Anterior cingulate cortex (tissue), 58 donors: ENCODE measurements at regions not wholly inside any gene's neighbourhood (a gene's known extent, or its start where the extent isn't known, plus 50 kb on each side); places are given as distances from the start of the nearest gene placed in this dataset.

Experiments
- DNase-seq, 58 donors: peaks; one replicate each; lab custom pipeline; 2025; lab: John Stamatoyannopoulos, UW

DNA sequence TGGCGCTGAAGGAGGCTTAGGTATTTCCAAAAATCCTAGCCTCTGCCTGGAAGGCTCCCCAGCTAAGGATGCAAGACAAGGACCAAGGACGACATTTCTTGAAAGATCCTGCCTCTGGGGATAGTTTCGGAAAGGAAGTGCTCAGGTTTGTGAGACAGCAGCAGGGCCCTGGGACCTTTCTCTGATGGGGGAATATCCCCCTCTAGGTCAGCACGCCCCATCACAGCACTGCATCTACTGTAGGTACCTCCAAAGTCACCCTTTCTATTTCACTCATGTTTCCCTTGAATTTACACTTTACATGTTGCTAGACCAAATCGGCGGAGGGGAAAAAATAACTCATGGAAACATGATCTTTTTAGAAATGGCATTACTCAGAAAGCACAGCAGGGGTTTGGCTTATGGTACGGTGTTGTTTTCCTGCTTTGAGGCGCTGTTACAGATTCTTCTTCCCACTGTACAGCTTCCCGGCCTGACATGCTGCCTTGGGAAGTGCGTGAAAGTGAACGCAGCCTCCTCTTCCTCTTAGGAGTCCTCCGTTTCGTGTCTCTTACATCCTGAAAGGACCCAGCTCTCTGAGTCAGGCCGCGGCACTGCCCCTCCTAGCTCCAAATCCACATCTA lies 77.2 kb upstream of the DHRSX start:
- peak in 2 of 58 donors; percentile 1 for DNase-seq

DNA sequence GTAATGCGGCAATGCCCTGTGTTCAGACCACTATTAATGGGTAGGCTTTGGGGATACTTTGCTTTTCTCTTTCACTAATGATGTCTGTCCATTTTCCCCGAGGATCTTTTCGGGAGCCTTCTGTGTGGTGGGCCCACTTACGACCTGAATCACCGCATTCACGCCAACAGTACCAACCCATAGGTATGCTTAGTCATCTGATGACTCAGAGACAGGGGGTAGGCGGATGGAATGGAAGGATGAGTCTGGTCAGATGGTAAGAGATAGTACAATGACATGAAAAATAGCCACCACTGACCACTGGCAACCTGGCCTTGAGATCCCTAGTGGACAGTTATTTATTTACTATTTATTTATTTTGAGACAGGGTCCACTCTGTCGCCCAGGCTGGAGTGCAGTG lies 76.0 kb upstream of the DHRSX start:
- DNase-seq: no peak

DNA sequence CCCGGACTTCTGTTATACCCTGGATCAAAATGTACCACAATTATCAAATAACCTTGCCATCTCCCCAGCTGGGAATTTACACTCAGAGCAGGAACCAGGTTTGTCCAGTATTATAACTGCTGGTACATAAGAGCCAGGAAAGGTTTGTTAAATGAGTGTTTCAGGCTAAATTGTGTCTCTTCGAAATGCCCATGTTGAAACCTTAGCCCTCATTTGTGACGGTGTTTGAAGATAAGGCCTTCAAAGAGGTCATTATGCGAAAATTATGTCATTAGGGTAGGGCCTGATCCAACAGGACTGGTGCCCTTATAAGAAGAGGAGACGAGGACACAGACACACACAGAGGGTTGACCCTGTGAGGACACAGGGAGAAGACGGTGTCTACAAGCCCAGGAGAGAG lies 73.5 kb upstream of the DHRSX start:
- no peak for DNase-seq

DNA sequence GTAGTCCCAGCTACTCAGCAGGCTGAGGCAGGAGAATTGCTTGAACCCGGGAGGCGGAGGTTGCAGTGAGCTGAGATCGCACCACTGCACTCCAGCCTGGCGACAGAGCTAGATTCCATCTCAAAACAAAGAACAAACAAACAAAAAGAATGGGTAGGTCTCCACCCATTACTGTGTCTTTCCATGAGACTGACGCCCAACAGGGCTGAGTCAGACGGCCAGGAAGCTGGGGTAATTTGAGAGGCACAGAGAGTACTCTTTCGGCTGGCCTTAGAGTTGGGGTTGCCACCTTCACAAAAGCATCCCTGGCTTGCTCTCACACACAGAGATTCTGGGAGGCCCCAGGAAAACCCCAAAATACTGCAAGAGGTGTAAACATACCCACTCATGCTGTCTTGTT lies 72.0 kb upstream of the DHRSX start:
- DNase-seq: no peak

DNA sequence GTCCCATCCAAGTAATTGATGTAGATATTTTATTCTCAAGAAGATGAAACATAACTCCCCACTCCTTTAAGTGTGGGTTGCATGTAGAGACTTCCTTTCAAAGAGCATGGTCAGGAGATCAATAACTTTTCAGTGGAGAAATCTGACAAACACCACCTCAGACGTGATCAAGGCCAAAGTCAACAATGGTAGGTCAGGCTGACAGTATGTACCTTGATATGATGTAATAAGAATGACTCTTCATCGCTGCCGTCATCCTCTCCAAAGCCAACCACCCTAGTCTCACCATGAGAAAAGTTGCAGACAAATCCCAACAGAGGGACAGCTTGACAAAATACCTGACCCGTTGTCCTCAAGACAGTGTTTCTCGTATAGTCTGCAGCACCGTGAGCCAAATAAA lies 67.3 kb upstream of the DHRSX start:
- no peak for DNase-seq

DNA sequence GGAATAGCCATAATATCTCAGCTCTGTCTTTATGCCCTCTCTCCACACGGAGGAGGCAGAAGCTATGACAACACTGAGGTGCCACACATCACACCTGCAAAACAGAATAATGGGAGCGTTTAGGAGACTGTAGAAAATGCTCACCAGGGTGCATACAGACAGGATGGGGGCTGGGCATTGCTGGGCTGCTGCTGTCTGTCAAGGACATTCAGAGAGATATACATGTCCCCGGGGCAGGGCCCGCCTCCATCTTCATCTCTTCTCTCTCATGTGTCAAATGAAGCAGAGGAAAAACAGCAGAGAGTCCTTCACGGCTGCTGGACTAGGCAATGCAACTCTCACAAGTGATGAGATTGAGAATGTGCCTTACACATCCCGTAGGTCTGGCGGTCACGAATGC lies 65.3 kb upstream of the DHRSX start:
- DNase-seq: no peak

DNA sequence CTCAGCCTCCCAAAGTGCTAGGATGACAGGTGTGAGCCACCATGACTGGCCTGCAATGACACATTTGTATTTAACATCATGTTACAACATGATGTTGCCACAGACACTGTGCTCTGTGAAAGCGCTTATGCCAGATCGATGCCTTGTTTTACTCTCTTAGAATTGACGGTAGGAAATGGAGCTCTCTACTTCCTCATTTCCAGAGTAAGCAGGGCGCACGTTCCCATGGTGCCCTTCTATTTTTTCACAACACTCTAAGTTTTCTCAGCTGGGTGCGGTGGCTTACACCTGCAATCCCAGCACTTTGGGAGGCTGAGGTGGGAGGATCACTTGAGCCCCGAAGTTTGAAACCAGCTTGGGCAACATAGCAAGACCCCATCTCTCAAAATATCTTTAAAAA lies 60.7 kb upstream of the DHRSX start:
- DNase-seq: no peak

DNA sequence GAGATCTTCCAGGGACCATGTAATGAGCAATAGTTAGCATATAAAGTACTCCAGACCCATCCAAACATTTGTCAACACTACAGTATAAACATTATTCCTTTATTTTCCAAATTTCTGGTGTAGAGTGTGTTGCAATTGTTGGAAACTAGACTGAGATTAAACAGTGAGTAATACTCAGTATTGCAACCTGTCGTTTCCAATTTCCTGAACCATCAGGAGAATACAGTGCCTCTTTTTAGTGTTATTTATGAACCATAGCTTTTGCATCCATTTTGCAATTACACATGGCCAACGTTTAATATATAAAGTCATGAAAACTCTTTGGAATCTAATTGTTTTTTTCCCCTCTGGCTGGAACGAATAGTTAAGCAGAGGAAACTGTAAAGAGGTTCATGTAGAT lies 58.3 kb upstream of the DHRSX start:
- no peak for DNase-seq

DNA sequence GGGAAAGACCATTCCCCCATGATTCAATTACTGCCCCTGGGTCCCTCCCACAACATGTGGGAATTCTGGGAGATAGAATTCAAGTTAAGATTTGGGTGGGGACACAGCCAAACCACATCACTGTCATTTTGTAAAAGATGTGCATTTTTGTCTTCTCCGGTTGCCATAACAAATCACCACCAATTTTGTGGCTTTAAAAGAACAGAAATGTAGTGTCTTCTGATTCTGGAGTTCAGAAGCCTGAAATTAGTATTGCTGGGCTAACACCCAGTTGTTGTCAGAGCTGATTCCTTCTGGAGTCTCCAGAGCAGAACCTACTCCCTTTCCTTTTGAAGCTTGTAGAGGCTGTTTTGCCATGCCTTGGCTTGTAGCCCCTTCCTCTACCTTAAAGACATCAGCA lies 54.1 kb upstream of the DHRSX start:
- no peak for DNase-seq

DNA sequence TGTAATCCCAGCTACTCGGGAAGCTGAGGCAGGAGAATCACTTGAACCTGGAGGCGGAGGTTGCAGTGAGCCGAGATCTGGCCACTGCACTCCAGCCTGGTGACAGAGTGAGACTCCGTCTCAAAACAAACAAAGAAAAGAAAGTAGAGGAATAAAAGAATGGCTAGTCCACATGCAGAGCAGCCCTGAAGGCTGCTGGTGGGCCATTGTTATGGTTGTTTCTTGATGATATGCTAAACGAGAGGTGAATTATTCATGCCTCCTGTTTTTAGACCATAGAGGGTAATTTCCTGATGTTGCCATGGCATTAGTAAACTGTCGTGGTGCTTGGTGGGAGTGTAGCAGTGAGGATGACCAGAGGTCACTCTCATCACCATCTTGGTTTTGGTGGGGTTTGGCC lies 53.3 kb upstream of the DHRSX start:
- peak in 1 of 58 donors; percentile 0 for DNase-seq

DNA sequence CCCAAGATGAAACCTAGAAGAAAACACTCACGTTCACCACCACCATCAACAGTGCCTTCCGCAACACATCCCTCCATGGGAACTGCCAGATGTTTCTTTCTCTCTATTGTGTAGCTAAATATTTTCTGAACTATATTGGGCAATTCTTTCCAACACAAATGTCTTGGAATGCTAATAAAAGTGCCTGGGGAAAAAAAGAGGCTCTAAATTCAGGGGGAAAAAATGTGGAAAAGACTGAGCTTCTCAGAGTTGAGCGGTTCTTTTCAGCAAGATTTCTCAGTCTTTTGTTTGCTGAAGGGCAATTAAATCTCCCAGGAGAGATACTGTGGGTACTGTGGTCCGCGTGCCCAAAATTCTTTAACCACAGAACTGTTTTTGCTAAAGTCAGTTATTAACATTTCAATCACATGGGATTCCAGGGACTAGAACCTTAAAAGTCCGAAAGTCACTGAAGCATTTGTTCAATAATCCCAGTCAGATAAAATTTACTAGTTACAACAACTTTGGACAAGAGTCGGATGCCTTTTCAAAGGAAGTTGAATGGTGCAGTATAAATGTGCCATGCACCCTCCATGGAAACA lies 51.9 kb upstream of the DHRSX start:
- DNase-seq: no peak

DNA sequence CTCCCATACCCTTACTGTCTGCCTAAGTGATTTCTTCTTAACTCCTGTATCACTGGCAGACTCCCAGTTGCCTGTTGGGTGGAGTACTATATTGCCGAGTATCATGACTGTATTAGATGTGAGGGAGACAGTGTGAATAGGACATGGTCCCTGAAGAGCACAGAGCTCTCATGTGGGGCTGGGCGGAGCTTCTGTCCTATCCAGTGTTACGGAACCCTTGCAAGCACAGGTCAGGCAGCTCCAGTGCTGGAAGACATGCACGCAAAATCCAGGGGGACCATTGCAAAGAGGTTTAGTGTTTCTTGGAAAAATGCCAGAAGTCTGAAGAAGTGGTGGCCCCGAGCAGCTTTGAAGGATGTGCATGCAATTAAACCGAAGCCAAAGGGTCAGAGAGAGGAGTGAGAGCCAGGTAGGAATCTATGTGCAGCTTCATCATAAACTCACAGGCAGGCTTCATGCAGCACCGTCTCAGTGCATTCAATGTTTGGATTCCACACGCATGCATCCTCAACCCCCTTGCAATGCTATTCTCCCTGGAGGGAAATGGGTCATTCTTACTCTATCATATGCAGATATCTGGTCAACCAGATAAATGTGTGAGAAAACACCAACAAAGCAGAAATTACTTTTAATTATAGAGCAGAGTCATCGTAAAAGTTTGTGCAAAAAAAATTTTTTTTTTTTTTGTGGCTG lies 49.7 kb upstream of the DHRSX start:
- DNase-seq: no peak
